ENCODE measurements at regions not wholly inside any gene's neighbourhood (a gene's known extent, or its start where the extent isn't known, plus 50 kb on each side); places are given as distances from the start of the nearest gene placed in this dataset.

- DNase-seq (ENCODE audit: low read depth, low spot score), result no peak
- H3K4me3 ChIP-seq (ENCODE audit: low read length), result no peak overlapping the region
Observed at GRCh38 chr10:10317151-10317550, 700.5 kb upstream of the CELF2 start.

GRCh38 chr10:10318856-10319255 is 698.8 kb upstream of the CELF2 start:
- DNase-seq (ENCODE audit: low read depth, low spot score), result no peak

GRCh38 chr10:10320956-10321355 is 696.7 kb upstream of the CELF2 start:
- no peak for DNase-seq (ENCODE audit: low read depth, low spot score)
- H3K4me3 ChIP-seq (ENCODE audit: low read length), result no peak overlapping the region

More at GRCh38 chr10:10318856-10319255, 698.8 kb upstream of the CELF2 start:
- no peak overlapping the region for H3K4me3 ChIP-seq (ENCODE audit: low read length)

GRCh38 chr10:10326116-10326515 is 691.6 kb upstream of the CELF2 start:
- no peak for DNase-seq (ENCODE audit: low read depth, low spot score)
- H3K4me3 ChIP-seq (ENCODE audit: low read length), result no peak overlapping the region

- no peak for DNase-seq (ENCODE audit: low read depth, low spot score)
Observed at GRCh38 chr10:10327934-10328333, 689.7 kb upstream of the CELF2 start.

GRCh38 chr10:10330418-10330817 is 687.3 kb upstream of the CELF2 start:
- no peak overlapping the region for H3K4me3 ChIP-seq (ENCODE audit: low read length)

More at GRCh38 chr10:10327934-10328333, 689.7 kb upstream of the CELF2 start:
- H3K4me3 ChIP-seq (ENCODE audit: low read length), result no peak overlapping the region

GRCh38 chr10:10332786-10333185 is 684.9 kb upstream of the CELF2 start:
- DNase-seq (ENCODE audit: low read depth, low spot score), result no peak
- H3K4me3 ChIP-seq (ENCODE audit: low read length), result no peak overlapping the region

More at GRCh38 chr10:10330418-10330817, 687.3 kb upstream of the CELF2 start:
- no peak for DNase-seq (ENCODE audit: low read depth, low spot score)

- no peak overlapping the region for H3K4me3 ChIP-seq (ENCODE audit: low read length)
- no peak for DNase-seq (ENCODE audit: low read depth, low spot score)
Observed at GRCh38 chr10:10333622-10334021, 684.0 kb upstream of the CELF2 start.

GRCh38 chr10:10338339-10338738 is 679.3 kb upstream of the CELF2 start:
- DNase-seq (ENCODE audit: low read depth, low spot score), result no peak
- H3K4me3 ChIP-seq (ENCODE audit: low read length), result no peak overlapping the region

GRCh38 chr10:10346390-10347150 is 671.1 kb upstream of the CELF2 start:
- no peak overlapping the region for H3K4me3 ChIP-seq (ENCODE audit: low read length)
- no peak for DNase-seq (ENCODE audit: low read depth, low spot score)

GRCh38 chr10:10350050-10350449 is 667.6 kb upstream of the CELF2 start:
- no peak overlapping the region for H3K4me3 ChIP-seq (ENCODE audit: low read length)
- no peak for DNase-seq (ENCODE audit: low read depth, low spot score)

GRCh38 chr10:10351451-10351850 is 666.2 kb upstream of the CELF2 start:
- no peak for DNase-seq (ENCODE audit: low read depth, low spot score)
- H3K4me3 ChIP-seq (ENCODE audit: low read length), result no peak overlapping the region

GRCh38 chr10:10353326-10353868 is 664.3 kb upstream of the CELF2 start:
- no peak for DNase-seq (ENCODE audit: low read depth, low spot score)
- H3K4me3 ChIP-seq (ENCODE audit: low read length), result no peak overlapping the region

- no peak overlapping the region for H3K4me3 ChIP-seq (ENCODE audit: low read length)
- DNase-seq (ENCODE audit: low read depth, low spot score), result no peak
Observed at GRCh38 chr10:10359263-10359662, 658.4 kb upstream of the CELF2 start.

GRCh38 chr10:10361301-10361885 is 656.3 kb upstream of the CELF2 start:
- no peak overlapping the region for H3K4me3 ChIP-seq (ENCODE audit: low read length)
- DNase-seq (ENCODE audit: low read depth, low spot score), result no peak

GRCh38 chr10:10362800-10363199 is 654.9 kb upstream of the CELF2 start:
- H3K4me3 ChIP-seq (ENCODE audit: low read length), result no peak overlapping the region
- no peak for DNase-seq (ENCODE audit: low read depth, low spot score)

- DNase-seq (ENCODE audit: low read depth, low spot score), result no peak
- no peak overlapping the region for H3K4me3 ChIP-seq (ENCODE audit: low read length)
Observed at GRCh38 chr10:10363217-10363616, 654.5 kb upstream of the CELF2 start.

- no peak overlapping the region for H3K4me3 ChIP-seq (ENCODE audit: low read length)
- DNase-seq (ENCODE audit: low read depth, low spot score), result no peak
Observed at GRCh38 chr10:10364902-10365301, 652.8 kb upstream of the CELF2 start.

GRCh38 chr10:10365676-10366075 is 652.0 kb upstream of the CELF2 start:
- no peak for DNase-seq (ENCODE audit: low read depth, low spot score)
- no peak overlapping the region for H3K4me3 ChIP-seq (ENCODE audit: low read length)

- H3K4me3 ChIP-seq (ENCODE audit: low read length), result no peak overlapping the region
- no peak for DNase-seq (ENCODE audit: low read depth, low spot score)
Observed at GRCh38 chr10:10366836-10367235, 650.8 kb upstream of the CELF2 start.

- no peak for DNase-seq (ENCODE audit: low read depth, low spot score)
- H3K4me3 ChIP-seq (ENCODE audit: low read length), result no peak overlapping the region
Observed at GRCh38 chr10:10367264-10367663, 650.4 kb upstream of the CELF2 start.
